ENCODE measurements at regions not wholly inside any gene's neighbourhood (a gene's known extent, or its start where the extent isn't known, plus 50 kb on each side); places are given as distances from the start of the nearest gene placed in this dataset.

GRCh38 chr10:106214243-106214642 lies 950.3 kb downstream of the SORCS1 start:
- TF ChIP-seq CTCF (IDR thresholded peaks at IDR 0.05; ENCODE audit: insufficient read depth, low read length, poor library complexity, severe bottlenecking) (no peak), EZH2phosphoT487 (conservative IDR thresholded peaks at IDR 0.05; ENCODE audit: low read length) (no peak)
